Esophagus muscularis mucosa (tissue), 4 donors: ENCODE measurements at regions not wholly inside any gene's neighbourhood (a gene's known extent, or its start where the extent isn't known, plus 50 kb on each side); places are given as distances from the start of the nearest gene placed in this dataset.
"Not testable (repeated sequence)": the region's sequence is repeated elsewhere in the genome, so short reads cannot be mapped to it uniquely, and the experiment has no call there.

Source experiments
- CTCF ChIP-seq, 3 experiments: fragments of 200-600 bp in 2 of 3; fragments of 450-650 bp in 1 of 3; sonication (generic) in 2 of 3; IDR thresholded peaks; one replicate each; pipeline ENCODE4 v1.5.1; 2017 to 2019; ENCODE audit warnings: antibody characterized with exemption in 3 of 3, mild to moderate bottlenecking in 2 of 3, moderate library complexity in 1 of 3
- EP300 ChIP-seq: sonication (generic); formaldehyde crosslinking; IDR thresholded peaks from one replicate; pipeline ENCODE4 v1.6.1; 2017; ENCODE audit warnings: antibody characterized with exemption
- POLR2A ChIP-seq: fragments of 450-650 bp; IDR thresholded peaks from one replicate; pipeline ENCODE4 v1.6.1; 2017; ENCODE audit warnings: antibody characterized with exemption, moderate library complexity, mild to moderate bottlenecking, low read depth

GRCh38 chr13:69221633-69222498, 885.8 kb upstream of the ATXN8OS start:
- not testable (repeated sequence) for TF ChIP-seq EP300; POLR2A; CTCF (IDR thresholded peaks at IDR 0.05)
